BLaER1 treated with 17β-estradiol and CSF1 and Interleukin-3, amounts not matched to agents 10 nM and 100 nM (cell line): ENCODE measurements at regions not wholly inside any gene's neighbourhood (a gene's known extent, or its start where the extent isn't known, plus 50 kb on each side); places are given as distances from the start of the nearest gene placed in this dataset.
A peak's percentile ranks its signal among the peaks of the same experiment; 100 is the strongest.

Experiments
- H3K27ac ChIP-seq, 11 experiments: shearing (Covaris generic); formaldehyde crosslinking; 2 replicates each; pipeline ENCODE4 v1.8.1; 2022
- H3K27me3 ChIP-seq, 11 experiments: shearing (Covaris generic); formaldehyde crosslinking; 2 replicates each; pipeline ENCODE4 v1.8.1; 2022
- H3K36me3 ChIP-seq, 11 experiments: shearing (Covaris generic); formaldehyde crosslinking; 2 replicates each; pipeline ENCODE4 v1.8.1; 2022
- H3K4me1 ChIP-seq, 10 experiments: shearing (Covaris generic); formaldehyde crosslinking; 2 replicates each; pipeline ENCODE4 v1.8.1; 2022
- H3K4me2 ChIP-seq, 11 experiments: shearing (Covaris generic); formaldehyde crosslinking; 2 replicates each; pipeline ENCODE4 v1.8.1; 2022
- H3K4me3 ChIP-seq, 10 experiments: shearing (Covaris generic); formaldehyde crosslinking; 2 replicates each; pipeline ENCODE4 v1.8.1; 2022
- H3K9ac ChIP-seq, 11 experiments: shearing (Covaris generic); formaldehyde crosslinking; 2 replicates each; pipeline ENCODE4 v1.8.1; 2022
- H3K9me3 ChIP-seq, 11 experiments: shearing (Covaris generic); formaldehyde crosslinking; replicated peaks in 1 of 11; 2 replicates each; pipeline ENCODE4 v1.8.1; 2022
- H4K20me1 ChIP-seq, 11 experiments: shearing (Covaris generic); formaldehyde crosslinking; 2 replicates each; pipeline ENCODE4 v1.8.1; 2022
- Cebpa-rat ChIP-seq, 11 experiments: shearing (Covaris generic); IDR thresholded peaks; 2 replicates each; pipeline ENCODE4 v1.8.1; 2022

GRCh38 chr18:70493461-70493860, 204.6 kb downstream of the SOCS6 start:
- Histone ChIP-seq H3K9me3 (no peaks in the 10 kb centered on the region), H3K4me2 (no peak overlapping the region), H3K36me3 (no peaks in the 10 kb centered on the region), H3K27me3 (no peaks in the 10 kb centered on the region), H3K4me3 (no peak overlapping the region), H3K9ac (no peak overlapping the region), H3K4me1 (peaks cover 5 to 43% (median 12%) of the 10 kb centered on the region in 10 experiments), H4K20me1 (no peaks in the 10 kb centered on the region), H3K27ac (no peak overlapping the region)
- no peak for TF ChIP-seq Cebpa-rat (IDR thresholded peaks at IDR 0.05)

- H3K27me3 ChIP-seq: no peaks in the 10 kb centered on the region
- H3K9me3 ChIP-seq: no peaks in the 10 kb centered on the region
- no peaks in the 10 kb centered on the region for H3K36me3 ChIP-seq
- no peak overlapping the region for H3K27ac ChIP-seq
- H3K4me2 ChIP-seq: no peak overlapping the region
- TF ChIP-seq Cebpa-rat (IDR thresholded peaks at IDR 0.05): no peak
- H3K4me1 ChIP-seq: peaks cover 0 to 45% (median 5%) of the 10 kb centered on the region in 10 experiments; a peak in 10 of 20 replicates
- H3K4me3 ChIP-seq: no peak overlapping the region
- H3K9ac ChIP-seq: no peak overlapping the region
- H4K20me1 ChIP-seq: no peaks in the 10 kb centered on the region
These were observed 203.0 kb downstream of the SOCS6 start for GRCh38 chr18:70491734-70492348.

- no peaks in the 10 kb centered on the region for H3K27me3 ChIP-seq
- H3K36me3 ChIP-seq: no peaks in the 10 kb centered on the region
- peak in 5 of 11 experiments; percentile 14 to 94 (median 61); a peak in 5 of 22 replicates for TF ChIP-seq Cebpa-rat (IDR thresholded peaks at IDR 0.05)
- H3K9ac ChIP-seq: peak overlapping the region in 4 of 11 experiments; percentile 58 to 76 (median 68); a peak in 8 of 22 replicates
- peaks cover 0 to 45% (median 5%) of the 10 kb centered on the region in 10 experiments; a peak in 10 of 20 replicates for H3K4me1 ChIP-seq
- peak overlapping the region in 6 of 11 experiments; percentile 47 to 90 (median 82); a peak in 11 of 22 replicates for H3K27ac ChIP-seq
- no peaks in the 10 kb centered on the region for H4K20me1 ChIP-seq
- H3K9me3 ChIP-seq: no peaks in the 10 kb centered on the region
- no peak overlapping the region; a peak in 3 of 20 replicates for H3K4me3 ChIP-seq
- peak overlapping the region in 5 of 11 experiments; percentile 51 to 72 (median 67); a peak in 10 of 22 replicates for H3K4me2 ChIP-seq
These were observed 201.4 kb downstream of the SOCS6 start for GRCh38 chr18:70489986-70490933.

- Histone ChIP-seq H3K4me2 (peak overlapping the region in 5 of 11 experiments; percentile 51 to 72 (median 67); a peak in 10 of 22 replicates), H3K9ac (peak overlapping the region in 6 of 11 experiments; percentile 43 to 76 (median 60); a peak in 10 of 22 replicates)
These were observed 200.7 kb downstream of the SOCS6 start for GRCh38 chr18:70489571-70489970.

GRCh38 chr18:70469916-70470315, 181.1 kb downstream of the SOCS6 start:
- H3K9ac ChIP-seq: no peak overlapping the region
- H3K4me3 ChIP-seq: no peak overlapping the region
- no peaks in the 10 kb centered on the region for H4K20me1 ChIP-seq
- H3K36me3 ChIP-seq: no peaks in the 10 kb centered on the region
- no peak overlapping the region for H3K27ac ChIP-seq
- no peaks in the 10 kb centered on the region for H3K9me3 ChIP-seq
- H3K4me1 ChIP-seq: peaks cover 0 to under 1% (median 0%) of the 10 kb centered on the region in 10 experiments; a peak in 2 of 20 replicates
- no peak for TF ChIP-seq Cebpa-rat (IDR thresholded peaks at IDR 0.05)
- H3K27me3 ChIP-seq: no peaks in the 10 kb centered on the region
- no peak overlapping the region for H3K4me2 ChIP-seq

More at GRCh38 chr18:70489571-70489970, 200.7 kb downstream of the SOCS6 start:
- Histone ChIP-seq H3K4me3 (no peak overlapping the region), H3K27me3 (no peaks in the 10 kb centered on the region), H3K36me3 (no peaks in the 10 kb centered on the region), H3K27ac (peak overlapping the region in 6 of 11 experiments; percentile 47 to 90 (median 82); a peak in 11 of 22 replicates), H3K9me3 (no peaks in the 10 kb centered on the region), H4K20me1 (no peaks in the 10 kb centered on the region), H3K4me1 (peaks cover 0 to 45% (median 5%) of the 10 kb centered on the region in 10 experiments; a peak in 10 of 20 replicates)
- TF ChIP-seq Cebpa-rat (IDR thresholded peaks at IDR 0.05): no peak

- Histone ChIP-seq H3K27ac (no peak overlapping the region), H3K9ac (no peak overlapping the region), H3K27me3 (no peaks in the 10 kb centered on the region), H3K9me3 (no peaks in the 10 kb centered on the region), H3K4me3 (no peak overlapping the region), H3K4me2 (no peak overlapping the region), H4K20me1 (no peaks in the 10 kb centered on the region), H3K4me1 (peaks cover 5 to 8% (median 8%) of the 10 kb centered on the region in 10 experiments; a peak in 18 of 20 replicates), H3K36me3 (no peaks in the 10 kb centered on the region)
- no peak for TF ChIP-seq Cebpa-rat (IDR thresholded peaks at IDR 0.05)
These were observed 180.2 kb downstream of the SOCS6 start for GRCh38 chr18:70468861-70469547.

- H4K20me1 ChIP-seq: no peaks in the 10 kb centered on the region
- peak overlapping the region; percentile 50 to 78 (median 67) for H3K4me2 ChIP-seq
- no peaks in the 10 kb centered on the region for H3K36me3 ChIP-seq
- H3K9me3 ChIP-seq: no peaks in the 10 kb centered on the region
- H3K27me3 ChIP-seq: no peaks in the 10 kb centered on the region
- H3K27ac ChIP-seq: no peak overlapping the region
- H3K4me3 ChIP-seq: peak overlapping the region in 8 of 10 experiments; percentile 12 to 50 (median 30); a peak in 8 of 20 replicates
- no peak for TF ChIP-seq Cebpa-rat (IDR thresholded peaks at IDR 0.05)
- H3K9ac ChIP-seq: 0 out of 22 replicates have a peak overlapping the region, but pooled peaks of 2 of the 11 experiments have one; percentile 4 to 8
- H3K4me1 ChIP-seq: peaks cover 5 to 8% (median 8%) of the 10 kb centered on the region in 10 experiments; a peak in 18 of 20 replicates
These were observed 175.7 kb downstream of the SOCS6 start for GRCh38 chr18:70464343-70465114.

GRCh38 chr18:70463085-70463484, 174.2 kb downstream of the SOCS6 start:
- no peak overlapping the region for H3K4me2 ChIP-seq
- peaks cover 5 to 8% (median 8%) of the 10 kb centered on the region in 10 experiments; a peak in 18 of 20 replicates for H3K4me1 ChIP-seq
- no peak for TF ChIP-seq Cebpa-rat (IDR thresholded peaks at IDR 0.05)
- H4K20me1 ChIP-seq: no peaks in the 10 kb centered on the region
- H3K36me3 ChIP-seq: no peaks in the 10 kb centered on the region
- H3K27ac ChIP-seq: no peak overlapping the region
- H3K9ac ChIP-seq: no peak overlapping the region
- no peaks in the 10 kb centered on the region for H3K9me3 ChIP-seq
- no peaks in the 10 kb centered on the region for H3K27me3 ChIP-seq
- H3K4me3 ChIP-seq: no peak overlapping the region
